ENCODE measurements at regions not wholly inside any gene's neighbourhood (a gene's known extent, or its start where the extent isn't known, plus 50 kb on each side); places are given as distances from the start of the nearest gene placed in this dataset.

DNA sequence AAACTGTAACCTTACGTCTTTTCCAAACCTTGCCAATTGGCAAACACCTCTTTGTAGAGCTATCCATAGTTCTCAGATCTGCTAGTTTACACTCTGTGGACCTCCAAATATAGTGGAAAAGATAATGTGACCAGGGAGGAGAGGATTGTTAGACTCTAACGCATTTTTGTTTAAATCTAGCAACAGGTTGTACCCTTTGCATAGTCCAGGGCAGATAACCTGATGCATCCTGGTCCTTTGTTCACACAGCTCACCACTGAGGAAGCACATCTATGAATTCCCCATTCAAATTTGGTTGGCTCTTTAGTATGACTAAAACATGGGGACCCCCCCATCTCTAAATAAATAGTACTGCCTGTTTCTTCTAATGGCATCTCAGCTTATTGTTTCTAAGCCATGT lies 55.9 kb downstream of the PAGE2 start:
- DNase-seq (ENCODE audit: low read depth in 2 of 2), result no peak
- H3K4me2 ChIP-seq (ENCODE audit: extremely low read depth, insufficient read depth, low read length), result no peak overlapping the region
- H3K9ac ChIP-seq (ENCODE audit: insufficient read depth, low read length), result no peak overlapping the region
- no peak overlapping the region for H3K27ac ChIP-seq (ENCODE audit: insufficient read depth, low read length)
- no peaks in the 10 kb centered on the region for H3K9me3 ChIP-seq (ENCODE audit: control insufficient read depth, insufficient read depth, low read depth, low read length)
- H3K27me3 ChIP-seq (ENCODE audit: control insufficient read depth, insufficient read depth, low read length), result no peaks in the 10 kb centered on the region
- H3K79me2 ChIP-seq (ENCODE audit: control insufficient read depth, insufficient read depth, low read length), result no peaks in the 10 kb centered on the region
- no peak overlapping the region for H3K4me3 ChIP-seq (replicated peaks in 1 of 4; ENCODE audit: control extremely low read depth in 1 of 4, insufficient read depth in 1 of 4, low read depth in 3 of 4, low read length in 4 of 4)
- H4K20me1 ChIP-seq (ENCODE audit: control insufficient read depth, extremely low read depth, insufficient read depth, low read length), result no peaks in the 10 kb centered on the region
- no peak overlapping the region for H2AFZ ChIP-seq (ENCODE audit: low read length)
- H3K4me1 ChIP-seq (ENCODE audit: control insufficient read depth, extremely low read depth, insufficient read depth, low read length), result no peaks in the 10 kb centered on the region
- no peaks in the 10 kb centered on the region for H3K36me3 ChIP-seq (ENCODE audit: control insufficient read depth, insufficient read depth, low read length)
- TF ChIP-seq EZH2 (IDR thresholded peaks at IDR 0.05; ENCODE audit: low read length, missing control alignments), result no peak
- TF ChIP-seq CTCF (conservative IDR thresholded peaks at IDR 0.05 in 1 of 2, IDR thresholded peaks at IDR 0.05 in 1 of 2; ENCODE audit: low read depth in 1 of 2, low read length in 2 of 2), result no peak

- Histone ChIP-seq H3K4me2 (ENCODE audit: extremely low read depth, insufficient read depth, low read length) (no peak overlapping the region), H2AFZ (ENCODE audit: low read length) (no peak overlapping the region), H3K27ac (ENCODE audit: insufficient read depth, low read length) (no peak overlapping the region), H3K27me3 (ENCODE audit: control insufficient read depth, insufficient read depth, low read length) (no peaks in the 10 kb centered on the region), H3K4me3 (replicated peaks in 1 of 4; ENCODE audit: control extremely low read depth in 1 of 4, insufficient read depth in 1 of 4, low read depth in 3 of 4, low read length in 4 of 4) (no peak overlapping the region), H3K4me1 (ENCODE audit: control insufficient read depth, extremely low read depth, insufficient read depth, low read length) (no peaks in the 10 kb centered on the region), H4K20me1 (ENCODE audit: control insufficient read depth, extremely low read depth, insufficient read depth, low read length) (no peaks in the 10 kb centered on the region), H3K36me3 (ENCODE audit: control insufficient read depth, insufficient read depth, low read length) (no peaks in the 10 kb centered on the region), H3K9me3 (ENCODE audit: control insufficient read depth, insufficient read depth, low read depth, low read length) (no peaks in the 10 kb centered on the region), H3K79me2 (ENCODE audit: control insufficient read depth, insufficient read depth, low read length) (no peaks in the 10 kb centered on the region), H3K9ac (ENCODE audit: insufficient read depth, low read length) (no peak overlapping the region)
- DNase-seq (ENCODE audit: low read depth in 2 of 2), result no peak
- TF ChIP-seq EZH2 (IDR thresholded peaks at IDR 0.05; ENCODE audit: low read length, missing control alignments), result no peak
- TF ChIP-seq CTCF (conservative IDR thresholded peaks at IDR 0.05 in 1 of 2, IDR thresholded peaks at IDR 0.05 in 1 of 2; ENCODE audit: low read depth in 1 of 2, low read length in 2 of 2), result no peak
Observed at GRCh38 chrX:55149242-55149641, 60.4 kb downstream of the PAGE2 start.

GRCh38 chrX:55151199-55151598 lies 62.4 kb downstream of the PAGE2 start:
- H3K4me1 ChIP-seq (ENCODE audit: control insufficient read depth, extremely low read depth, insufficient read depth, low read length), result no peaks in the 10 kb centered on the region
- H2AFZ ChIP-seq (ENCODE audit: low read length), result no peak overlapping the region
- no peak overlapping the region for H3K4me3 ChIP-seq (replicated peaks in 1 of 4; ENCODE audit: control extremely low read depth in 1 of 4, insufficient read depth in 1 of 4, low read depth in 3 of 4, low read length in 4 of 4)
- no peak overlapping the region for H3K9ac ChIP-seq (ENCODE audit: insufficient read depth, low read length)
- no peak for DNase-seq (ENCODE audit: low read depth in 2 of 2)
- H3K36me3 ChIP-seq (ENCODE audit: control insufficient read depth, insufficient read depth, low read length), result no peaks in the 10 kb centered on the region
- H3K9me3 ChIP-seq (ENCODE audit: control insufficient read depth, insufficient read depth, low read depth, low read length), result no peaks in the 10 kb centered on the region
- H3K27me3 ChIP-seq (ENCODE audit: control insufficient read depth, insufficient read depth, low read length), result no peaks in the 10 kb centered on the region
- H4K20me1 ChIP-seq (ENCODE audit: control insufficient read depth, extremely low read depth, insufficient read depth, low read length), result no peaks in the 10 kb centered on the region
- TF ChIP-seq CTCF (conservative IDR thresholded peaks at IDR 0.05 in 1 of 2, IDR thresholded peaks at IDR 0.05 in 1 of 2; ENCODE audit: low read depth in 1 of 2, low read length in 2 of 2) (no peak), EZH2 (IDR thresholded peaks at IDR 0.05; ENCODE audit: low read length, missing control alignments) (no peak)
- no peak overlapping the region for H3K27ac ChIP-seq (ENCODE audit: insufficient read depth, low read length)
- H3K79me2 ChIP-seq (ENCODE audit: control insufficient read depth, insufficient read depth, low read length), result no peaks in the 10 kb centered on the region
- H3K4me2 ChIP-seq (ENCODE audit: extremely low read depth, insufficient read depth, low read length), result no peak overlapping the region

Data from fibroblast of lung (primary cell).